Type B pancreatic cell (in vitro differentiated cells): ENCODE measurements at regions not wholly inside any gene's neighbourhood (a gene's known extent, or its start where the extent isn't known, plus 50 kb on each side); places are given as distances from the start of the nearest gene placed in this dataset.

Experiments
- DNase-seq: peaks from one replicate; pipeline ENCODE4 v3.0.0; 2021; ENCODE audit warnings: mixed read lengths; ENCODE audit not compliant: unreplicated experiment; ENCODE audit errors: extremely low spot score
- H3K27ac Mint-ChIP-seq: 2 replicates; pipeline ENCODE4 v1.8.0; 2021; ENCODE audit warnings: mild to moderate bottlenecking, mixed read lengths
- H3K27me3 Mint-ChIP-seq: 2 replicates; pipeline ENCODE4 v1.8.0; 2021; ENCODE audit warnings: mixed read lengths
- H3K36me3 Mint-ChIP-seq: 2 replicates; pipeline ENCODE4 v1.8.0; 2021; ENCODE audit warnings: mixed read lengths
- H3K4me1 Mint-ChIP-seq: one replicate; pipeline ENCODE4 v1.8.0; 2021; ENCODE audit warnings: mixed read lengths; ENCODE audit not compliant: unreplicated experiment
- H3K4me3 Mint-ChIP-seq: 2 replicates; pipeline ENCODE4 v1.8.0; 2021; ENCODE audit warnings: mild to moderate bottlenecking, mixed read lengths
- H3K9me3 Mint-ChIP-seq: 2 replicates; pipeline ENCODE4 v1.8.0; 2021; ENCODE audit warnings: mixed read lengths
- TF ChIP-seq, protein P1 (sequence below): fragments of 200-600 bp; sonication (generic); conservative IDR thresholded peaks from 2 replicates; pipeline ENCODE4 v1.5.0; 2021; ENCODE audit warnings: antibody characterized with exemption, mild to moderate bottlenecking

DNA sequence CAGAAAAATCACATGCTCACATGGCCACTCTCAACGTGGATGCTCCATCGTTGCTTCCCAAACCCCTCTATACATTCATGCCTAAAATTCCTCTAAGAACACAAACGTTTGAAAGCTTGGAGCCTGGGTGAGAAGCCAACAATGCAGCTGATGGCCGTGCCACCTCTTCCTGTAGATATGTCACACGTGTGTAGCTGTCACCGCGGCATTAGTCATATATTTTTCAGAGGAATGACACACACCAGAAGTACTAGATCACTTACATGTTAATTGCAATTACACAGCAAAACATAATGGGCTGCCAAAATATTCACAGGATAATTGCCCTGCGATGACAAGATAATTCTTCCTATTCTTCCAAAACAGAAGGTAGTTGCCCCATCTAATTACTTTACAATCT is 112.7 kb upstream of the BACE2 start:
- Mint-ChIP-seq H3K27ac (no peak overlapping the region), H3K4me1 (peaks cover 9% of the 10 kb centered on the region), H3K9me3 (peaks cover 7% of the 10 kb centered on the region), H3K4me3 (no peak overlapping the region), H3K36me3 (no peaks in the 10 kb centered on the region), H3K27me3 (no peaks in the 10 kb centered on the region)
- TF ChIP-seq, protein P1, sequence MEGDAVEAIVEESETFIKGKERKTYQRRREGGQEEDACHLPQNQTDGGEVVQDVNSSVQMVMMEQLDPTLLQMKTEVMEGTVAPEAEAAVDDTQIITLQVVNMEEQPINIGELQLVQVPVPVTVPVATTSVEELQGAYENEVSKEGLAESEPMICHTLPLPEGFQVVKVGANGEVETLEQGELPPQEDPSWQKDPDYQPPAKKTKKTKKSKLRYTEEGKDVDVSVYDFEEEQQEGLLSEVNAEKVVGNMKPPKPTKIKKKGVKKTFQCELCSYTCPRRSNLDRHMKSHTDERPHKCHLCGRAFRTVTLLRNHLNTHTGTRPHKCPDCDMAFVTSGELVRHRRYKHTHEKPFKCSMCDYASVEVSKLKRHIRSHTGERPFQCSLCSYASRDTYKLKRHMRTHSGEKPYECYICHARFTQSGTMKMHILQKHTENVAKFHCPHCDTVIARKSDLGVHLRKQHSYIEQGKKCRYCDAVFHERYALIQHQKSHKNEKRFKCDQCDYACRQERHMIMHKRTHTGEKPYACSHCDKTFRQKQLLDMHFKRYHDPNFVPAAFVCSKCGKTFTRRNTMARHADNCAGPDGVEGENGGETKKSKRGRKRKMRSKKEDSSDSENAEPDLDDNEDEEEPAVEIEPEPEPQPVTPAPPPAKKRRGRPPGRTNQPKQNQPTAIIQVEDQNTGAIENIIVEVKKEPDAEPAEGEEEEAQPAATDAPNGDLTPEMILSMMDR = no peak
- no peak for DNase-seq

DNA sequence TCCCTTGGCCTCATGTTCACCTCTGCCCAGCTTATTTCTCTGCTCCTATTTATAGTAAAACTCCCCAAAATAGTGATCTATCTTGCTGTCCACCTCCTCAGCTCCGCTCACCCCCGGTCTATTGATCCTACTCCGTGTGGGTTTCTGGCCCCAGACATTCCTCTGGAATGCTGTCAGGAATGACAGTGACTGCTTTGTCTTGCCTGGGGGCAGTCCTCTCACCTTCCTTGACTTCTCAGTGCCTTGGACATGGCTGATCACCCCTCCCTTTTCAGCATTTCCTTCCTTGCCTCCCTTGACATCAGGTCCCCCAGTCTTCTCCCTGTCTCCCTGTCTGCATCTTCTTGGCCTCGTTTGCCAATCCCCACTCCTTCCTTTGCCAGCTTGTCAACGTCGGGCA is 108.1 kb upstream of the BACE2 start:
- Mint-ChIP-seq H3K27me3 (no peaks in the 10 kb centered on the region), H3K27ac (no peak overlapping the region), H3K9me3 (peaks cover 15% of the 10 kb centered on the region), H3K36me3 (no peaks in the 10 kb centered on the region), H3K4me1 (peaks cover 17% of the 10 kb centered on the region), H3K4me3 (no peak overlapping the region)
- TF ChIP-seq, protein P1 = no peak
- DNase-seq = no peak

DNA sequence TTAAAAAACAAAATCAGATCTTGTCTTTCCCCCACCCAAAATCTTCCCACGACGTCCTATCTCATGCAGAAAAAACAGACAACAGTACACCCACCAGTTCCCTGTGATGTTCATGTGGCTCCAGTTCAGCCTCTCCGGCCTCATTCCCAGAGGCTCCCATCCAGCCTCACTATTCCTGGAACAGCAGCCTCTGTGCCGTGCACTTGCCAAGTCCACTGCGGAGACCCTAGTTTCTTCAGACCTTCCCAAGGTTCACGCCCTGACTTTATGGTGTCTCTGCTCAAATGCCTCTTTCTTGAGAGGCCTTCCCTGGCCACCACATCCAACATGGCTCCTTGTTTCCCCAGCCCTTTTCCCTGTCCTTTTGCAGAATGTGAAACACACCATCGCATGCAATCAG is 106.3 kb upstream of the BACE2 start:
- Mint-ChIP-seq H3K36me3 (no peaks in the 10 kb centered on the region), H3K9me3 (peaks cover 15% of the 10 kb centered on the region), H3K4me1 (peaks cover 17% of the 10 kb centered on the region), H3K4me3 (no peak overlapping the region), H3K27ac (no peak overlapping the region), H3K27me3 (peaks cover 8% of the 10 kb centered on the region)
- DNase-seq = no peak
- TF ChIP-seq, protein P1 = no peak

DNA sequence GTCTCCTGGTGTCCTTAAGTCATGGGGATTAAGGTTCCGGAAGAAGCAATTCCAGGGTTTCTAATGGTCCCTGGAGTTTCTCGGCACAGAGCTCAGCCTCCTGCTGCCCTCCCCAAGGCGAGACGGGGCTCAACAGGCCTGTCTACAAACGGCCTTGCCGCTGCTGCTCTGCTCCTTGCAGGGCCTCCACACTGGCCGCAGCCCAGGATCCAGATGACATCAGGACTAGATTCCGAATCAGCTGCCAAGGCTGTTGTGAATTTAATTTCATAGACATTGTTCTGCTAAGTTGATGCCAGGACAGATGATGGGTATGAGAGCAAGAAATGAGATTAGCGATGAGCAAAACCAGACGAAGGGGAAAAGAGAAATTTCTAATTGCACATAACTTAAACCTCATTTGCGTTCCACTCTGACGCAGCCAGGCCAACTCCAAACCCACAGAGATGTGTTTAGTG is 103.6 kb upstream of the BACE2 start:
- H3K4me3 Mint-ChIP-seq = no peak overlapping the region
- DNase-seq = no peak
- H3K36me3 Mint-ChIP-seq = no peaks in the 10 kb centered on the region
- TF ChIP-seq, protein P1 = no peak
- no peak overlapping the region for H3K27ac Mint-ChIP-seq
- peaks cover 30% of the 10 kb centered on the region for H3K4me1 Mint-ChIP-seq
- peaks cover 15% of the 10 kb centered on the region for H3K9me3 Mint-ChIP-seq
- H3K27me3 Mint-ChIP-seq = peaks cover 27% of the 10 kb centered on the region

DNA sequence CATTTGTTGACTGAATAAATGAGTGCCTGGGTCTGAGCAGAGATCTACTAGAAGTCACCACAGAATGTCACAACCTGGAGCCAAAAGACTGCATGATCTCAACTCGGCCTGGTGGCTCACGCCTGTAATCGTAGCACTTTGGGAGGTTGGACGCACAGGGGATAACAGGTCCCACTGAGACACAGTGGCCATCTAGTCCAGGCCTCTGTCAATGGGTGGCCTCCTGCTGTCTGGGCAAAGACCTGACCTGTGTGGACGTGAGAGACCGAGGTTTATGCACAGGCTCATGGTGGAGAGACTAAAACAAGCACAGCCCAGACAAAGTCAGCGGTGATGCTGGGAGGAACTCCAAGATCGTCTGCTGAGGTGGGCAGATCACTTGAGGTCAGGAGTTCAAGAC is 103.0 kb upstream of the BACE2 start:
- Mint-ChIP-seq H3K27me3 (peaks cover 27% of the 10 kb centered on the region), H3K9me3 (peaks cover 9% of the 10 kb centered on the region), H3K27ac (no peak overlapping the region), H3K4me1 (peaks cover 25% of the 10 kb centered on the region), H3K36me3 (no peaks in the 10 kb centered on the region), H3K4me3 (no peak overlapping the region)
- TF ChIP-seq, protein P1 = no peak
- DNase-seq = no peak

DNA sequence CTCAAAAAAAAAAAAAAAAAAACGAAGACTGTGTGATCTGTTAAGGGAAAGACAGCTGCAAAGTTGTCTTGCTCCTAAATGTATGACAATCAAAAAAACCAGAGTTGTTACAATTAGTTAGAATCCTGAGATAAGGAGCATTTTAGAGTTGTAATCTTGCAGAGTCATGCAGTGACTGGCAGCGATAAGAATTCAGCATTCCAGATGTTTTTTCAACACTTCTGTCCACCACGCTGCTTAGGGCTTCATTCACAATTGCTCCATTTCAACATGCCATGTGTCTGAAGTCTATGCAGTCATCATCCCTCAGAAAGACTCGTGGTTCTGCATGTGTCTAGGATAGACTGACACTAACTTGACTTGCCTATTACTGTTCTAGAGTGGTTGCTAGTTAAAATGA is 102.4 kb upstream of the BACE2 start:
- no peak for DNase-seq
- no peak overlapping the region for H3K27ac Mint-ChIP-seq
- no peaks in the 10 kb centered on the region for H3K36me3 Mint-ChIP-seq
- TF ChIP-seq, protein P1 = no peak
- peaks cover 28% of the 10 kb centered on the region for H3K27me3 Mint-ChIP-seq
- H3K4me1 Mint-ChIP-seq = peaks cover 21% of the 10 kb centered on the region
- no peak overlapping the region for H3K4me3 Mint-ChIP-seq
- peaks cover 8% of the 10 kb centered on the region for H3K9me3 Mint-ChIP-seq
